SK-N-SH treated with all-trans-retinoic acid at 6 μM for 48 hours (cell line): ENCODE measurements at regions not wholly inside any gene's neighbourhood (a gene's known extent, or its start where the extent isn't known, plus 50 kb on each side); places are given as distances from the start of the nearest gene placed in this dataset.

Experiments used
- PATZ1 ChIP-seq: fragments of 250-450 bp; sonication (Bioruptor Pico); IDR thresholded peaks from 2 replicates; pipeline ENCODE4 v1.8.0; 2020; ENCODE audit warnings: mild to moderate bottlenecking, moderate library complexity, borderline replicate concordance
- POU6F1 ChIP-seq: fragments of 250-450 bp; sonication (Bioruptor Pico); IDR thresholded peaks from 2 replicates; pipeline ENCODE4 v1.8.0; 2021; ENCODE audit warnings: low read depth, mild to moderate bottlenecking, moderate library complexity, borderline replicate concordance
- TOX ChIP-seq: fragments of 250-450 bp; sonication (Bioruptor Pico); IDR thresholded peaks from 2 replicates; pipeline ENCODE4 v1.8.0; 2021; ENCODE audit warnings: mild to moderate bottlenecking, moderate library complexity, borderline replicate concordance
- ZFP3 ChIP-seq: fragments of 250-450 bp; sonication (Bioruptor Pico); IDR thresholded peaks from 2 replicates; pipeline ENCODE4 v1.5.0; 2020; ENCODE audit warnings: mild to moderate bottlenecking, moderate library complexity
- ZFP30 ChIP-seq: fragments of 450-650 bp; formaldehyde crosslinking; IDR thresholded peaks from 2 replicates; pipeline ENCODE4 v1.5.0; 2022; ENCODE audit warnings: mild to moderate bottlenecking, moderate library complexity

DNA sequence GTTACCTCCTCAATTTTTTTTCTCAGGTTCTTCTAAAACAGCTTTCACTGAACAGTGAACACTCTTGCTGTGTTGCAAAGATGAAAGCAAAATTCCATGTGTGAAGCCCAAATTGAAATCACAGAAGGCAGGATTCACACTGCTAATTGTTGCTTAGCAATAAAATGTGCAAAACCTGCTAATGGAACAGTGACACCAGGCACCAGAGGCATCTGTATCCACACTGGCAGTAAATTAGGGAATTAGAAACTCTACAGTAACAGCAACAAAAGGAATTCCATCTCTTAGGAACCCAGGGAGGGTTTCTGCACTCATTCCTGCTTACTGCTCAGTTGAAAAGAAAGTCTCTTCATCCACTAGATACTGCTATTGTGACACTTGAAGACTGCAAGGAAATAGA lies 202.3 kb downstream of the GXYLT1 start:
- TF ChIP-seq ZFP30 (CRISPR knock-in tag) (no peak), PATZ1 (CRISPR knock-in tag) (no peak), ZFP3 (CRISPR knock-in tag) (no peak), POU6F1 (CRISPR knock-in tag) (no peak), TOX (CRISPR knock-in tag) (no peak)
